ENCODE measurements at regions not wholly inside any gene's neighbourhood (a gene's known extent, or its start where the extent isn't known, plus 50 kb on each side); places are given as distances from the start of the nearest gene placed in this dataset.

GRCh38 chr12:82029936-82030335 is 270.8 kb upstream of the PPFIA2 start:
- TF ChIP-seq CTCF (IDR thresholded peaks at IDR 0.05; ENCODE audit: low read length) (no peak), EZH2 (optimal IDR thresholded peaks at IDR 0.05; ENCODE audit: low read depth, low read length) (no peak), EZH2phosphoT487 (IDR thresholded peaks at IDR 0.05; ENCODE audit: low read length) (no peak)

Data from MM.1S (cell line).